Glutamatergic neuron (in vitro differentiated cells): ENCODE measurements at regions not wholly inside any gene's neighbourhood (a gene's known extent, or its start where the extent isn't known, plus 50 kb on each side); places are given as distances from the start of the nearest gene placed in this dataset.

ENCODE experiments used
- DNase-seq: peaks from one replicate; pipeline ENCODE4 v3.0.0; 2022
- H3K27ac Mint-ChIP-seq: one replicate; pipeline ENCODE4 v1.8.0; 2020; ENCODE audit warnings: mild to moderate bottlenecking, mixed read lengths, inconsistent platforms; ENCODE audit not compliant: unreplicated experiment
- H3K27me3 Mint-ChIP-seq: one replicate; pipeline ENCODE4 v1.8.0; 2020; ENCODE audit warnings: mild to moderate bottlenecking, moderate library complexity, mixed read lengths, inconsistent platforms; ENCODE audit not compliant: unreplicated experiment
- H3K36me3 Mint-ChIP-seq: one replicate; pipeline ENCODE4 v1.8.0; 2020; ENCODE audit warnings: mild to moderate bottlenecking, mixed read lengths, inconsistent platforms; ENCODE audit not compliant: unreplicated experiment
- H3K4me1 Mint-ChIP-seq: one replicate; pipeline ENCODE4 v1.8.0; 2020; ENCODE audit warnings: mild to moderate bottlenecking, low read depth, mixed read lengths, inconsistent platforms; ENCODE audit not compliant: unreplicated experiment
- H3K4me3 Mint-ChIP-seq: one replicate; pipeline ENCODE4 v1.8.0; 2020; ENCODE audit warnings: mild to moderate bottlenecking, mixed read lengths, inconsistent platforms; ENCODE audit not compliant: unreplicated experiment
- H3K9me3 Mint-ChIP-seq: one replicate; pipeline ENCODE4 v1.8.0; 2020; ENCODE audit warnings: mild to moderate bottlenecking, moderate library complexity, mixed read lengths, inconsistent platforms; ENCODE audit not compliant: unreplicated experiment
- CTCF ChIP-seq: fragments of 200-600 bp; sonication (generic); IDR thresholded peaks from one replicate; pipeline ENCODE4 v1.5.0; 2021; ENCODE audit not compliant: partially characterized antibody, unreplicated experiment

GRCh38 chr5:9776525-9776924 is 146.4 kb upstream of the TAS2R1 start:
- no peak for DNase-seq
- no peaks in the 10 kb centered on the region for H3K27me3 Mint-ChIP-seq
- peaks cover 7% of the 10 kb centered on the region for H3K9me3 Mint-ChIP-seq
- no peak for TF ChIP-seq CTCF
- no peak overlapping the region for H3K4me3 Mint-ChIP-seq
- H3K27ac Mint-ChIP-seq: no peak overlapping the region
- no peaks in the 10 kb centered on the region for H3K4me1 Mint-ChIP-seq
- H3K36me3 Mint-ChIP-seq: peaks cover 11% of the 10 kb centered on the region

- Mint-ChIP-seq H3K27ac (no peak overlapping the region), H3K9me3 (peaks cover 2% of the 10 kb centered on the region), H3K36me3 (peaks cover 5% of the 10 kb centered on the region), H3K27me3 (no peaks in the 10 kb centered on the region), H3K4me3 (no peak overlapping the region), H3K4me1 (no peaks in the 10 kb centered on the region)
- no peak for TF ChIP-seq CTCF
- DNase-seq: no peak
Measured at GRCh38 chr5:9775339-9775738, 145.2 kb upstream of the TAS2R1 start.

GRCh38 chr5:9774472-9775079 is 144.4 kb upstream of the TAS2R1 start:
- no peak for TF ChIP-seq CTCF
- Mint-ChIP-seq H3K4me3 (no peak overlapping the region), H3K9me3 (peaks cover 2% of the 10 kb centered on the region), H3K27ac (no peak overlapping the region), H3K27me3 (no peaks in the 10 kb centered on the region), H3K4me1 (no peaks in the 10 kb centered on the region), H3K36me3 (no peaks in the 10 kb centered on the region)
- no peak for DNase-seq

GRCh38 chr5:9771079-9771478 is 140.9 kb upstream of the TAS2R1 start:
- H3K4me3 Mint-ChIP-seq: no peak overlapping the region
- no peak for DNase-seq
- peaks cover 2% of the 10 kb centered on the region for H3K27me3 Mint-ChIP-seq
- no peak overlapping the region for H3K27ac Mint-ChIP-seq
- H3K36me3 Mint-ChIP-seq: peaks cover 16% of the 10 kb centered on the region
- peaks cover 2% of the 10 kb centered on the region for H3K9me3 Mint-ChIP-seq
- H3K4me1 Mint-ChIP-seq: peaks cover 6% of the 10 kb centered on the region
- no peak for TF ChIP-seq CTCF

- no peak overlapping the region for H3K4me3 Mint-ChIP-seq
- DNase-seq: no peak
- no peak overlapping the region for H3K27ac Mint-ChIP-seq
Measured at GRCh38 chr5:9766581-9766980, 136.4 kb upstream of the TAS2R1 start.

More at GRCh38 chr5:9766581-9766980, 136.4 kb upstream of the TAS2R1 start:
- Mint-ChIP-seq H3K4me1 (peaks cover 10% of the 10 kb centered on the region), H3K9me3 (peaks cover 2% of the 10 kb centered on the region), H3K27me3 (peaks cover 2% of the 10 kb centered on the region), H3K36me3 (peaks cover 16% of the 10 kb centered on the region)
- TF ChIP-seq CTCF: no peak
